A204.1 (cell line): ENCODE measurements at regions not wholly inside any gene's neighbourhood (a gene's known extent, or its start where the extent isn't known, plus 50 kb on each side); places are given as distances from the start of the nearest gene placed in this dataset.
"Not testable (repeated sequence)": the region's sequence is repeated elsewhere in the genome, so short reads cannot be mapped to it uniquely, and the experiment has no call there.

Experiments
- FAIRE-seq: peaks from 2 replicates; lab custom pipeline; 2012; peaks lifted over from hg19 to GRCh38; lab: Jason Lieb, UNC

DNA sequence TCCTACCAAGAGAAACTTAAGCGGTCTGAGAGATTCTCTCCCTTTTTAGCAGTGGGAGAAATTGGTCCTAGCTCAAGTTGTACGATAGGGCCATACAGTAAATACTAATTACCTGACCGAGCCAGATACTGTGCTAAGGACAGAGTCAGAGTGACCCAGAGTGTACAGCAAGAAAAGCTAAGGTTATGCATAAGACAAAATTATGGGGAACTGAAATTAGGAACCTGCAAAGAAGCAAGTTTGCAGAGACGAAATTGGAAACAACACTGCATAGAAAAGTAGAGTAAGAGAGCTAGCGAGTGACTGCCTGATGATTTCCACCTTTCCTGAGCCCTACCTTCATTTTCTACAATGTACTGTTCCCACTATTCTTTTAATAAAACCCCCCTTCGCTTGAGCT is 278.1 kb downstream of the NKX6-1 start:
- no peak for FAIRE-seq

DNA sequence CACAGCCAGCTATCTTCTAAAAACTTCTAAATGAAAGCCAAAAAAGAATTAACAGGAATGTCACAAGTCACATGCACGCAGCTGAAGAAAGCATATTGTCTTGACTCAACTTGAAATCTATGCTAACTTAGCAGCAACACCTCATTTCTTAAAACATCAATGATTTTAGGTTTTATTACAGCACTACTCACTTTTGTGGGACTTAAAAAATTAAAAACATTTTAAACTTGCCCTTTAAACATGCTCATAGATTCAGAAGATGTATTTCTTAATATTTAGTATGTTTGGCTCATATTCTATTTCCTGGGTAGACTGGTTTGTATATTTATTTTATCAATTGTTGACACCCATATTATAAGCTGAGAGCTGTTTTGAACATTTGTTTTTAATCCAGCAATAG is 279.4 kb downstream of the NKX6-1 start:
- FAIRE-seq: no peak

DNA sequence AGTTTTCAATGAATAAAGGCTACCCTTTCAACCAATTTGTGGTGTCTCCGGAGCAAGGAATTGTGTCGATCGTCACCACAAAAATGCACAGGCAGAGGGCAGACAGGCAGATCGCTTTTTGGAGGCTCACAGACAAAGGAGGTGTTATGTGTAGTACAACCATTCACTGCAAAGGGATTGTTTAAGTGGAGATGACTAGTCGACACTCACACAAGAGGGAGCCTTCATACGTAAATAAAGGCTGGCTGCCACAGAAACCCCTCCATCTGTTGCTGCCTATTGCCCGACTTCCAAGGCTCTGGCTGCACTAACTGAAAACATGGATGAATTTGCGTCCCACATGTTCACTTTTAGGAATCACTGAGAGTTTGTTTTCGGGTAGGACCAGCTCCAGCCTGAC is 281.1 kb downstream of the NKX6-1 start:
- FAIRE-seq: no peak

DNA sequence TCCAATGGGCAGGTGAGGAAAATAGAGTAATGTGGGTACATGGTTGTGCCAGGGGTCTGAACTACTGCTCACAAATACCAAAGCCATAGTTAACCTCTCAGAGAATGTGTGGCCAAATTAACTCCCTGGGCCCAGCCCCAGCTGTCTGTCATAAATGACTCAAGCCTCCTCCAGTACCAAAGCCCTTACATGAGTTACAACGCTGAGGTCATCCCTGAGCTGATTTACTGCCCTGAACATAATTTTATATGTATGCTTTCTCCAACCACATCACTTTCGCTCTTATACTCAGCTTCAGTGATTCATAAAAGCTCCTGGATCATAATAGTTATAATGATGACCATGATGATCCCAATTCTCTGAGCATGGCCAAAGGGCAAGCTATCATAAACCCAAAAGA is 283.9 kb downstream of the NKX6-1 start:
- FAIRE-seq: no peak

DNA sequence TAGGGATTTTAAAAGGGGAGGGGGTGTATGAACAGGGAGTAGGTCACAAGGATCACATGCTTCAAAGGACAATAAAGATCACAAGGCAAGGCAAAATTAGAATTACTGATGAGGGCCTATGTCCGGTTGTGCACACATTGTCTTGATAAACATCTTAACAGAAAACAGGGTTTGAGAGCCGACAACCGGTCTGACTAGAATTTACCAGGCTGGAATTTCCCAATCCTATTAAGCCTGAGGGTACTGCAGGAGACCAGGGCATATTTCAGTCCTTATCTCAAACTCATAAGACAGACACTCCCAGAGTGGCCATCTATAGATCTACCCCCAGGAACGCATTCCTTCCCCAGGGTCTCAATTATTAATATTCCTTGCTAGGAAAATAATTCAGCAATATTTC is 292.9 kb downstream of the NKX6-1 start:
- not testable (repeated sequence) for FAIRE-seq

DNA sequence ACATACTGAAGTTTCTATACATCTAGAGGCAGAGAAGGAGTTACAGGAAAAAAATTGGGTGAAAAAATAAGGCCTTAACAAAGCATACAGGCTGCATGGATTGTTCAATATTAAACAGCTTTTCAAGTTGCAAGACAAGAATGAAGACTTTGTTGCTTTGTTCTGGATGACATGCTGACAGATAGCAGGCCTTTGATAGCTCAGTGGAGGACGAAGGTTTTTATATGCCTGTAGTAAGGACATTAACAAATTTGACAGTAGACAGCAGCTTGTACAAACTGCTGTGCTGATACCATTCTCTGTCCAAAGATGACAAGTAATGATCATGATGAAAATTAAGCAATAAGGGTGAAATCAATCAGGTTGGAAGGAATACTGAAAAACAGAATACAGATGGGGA is 309.9 kb downstream of the NKX6-1 start:
- no peak for FAIRE-seq

DNA sequence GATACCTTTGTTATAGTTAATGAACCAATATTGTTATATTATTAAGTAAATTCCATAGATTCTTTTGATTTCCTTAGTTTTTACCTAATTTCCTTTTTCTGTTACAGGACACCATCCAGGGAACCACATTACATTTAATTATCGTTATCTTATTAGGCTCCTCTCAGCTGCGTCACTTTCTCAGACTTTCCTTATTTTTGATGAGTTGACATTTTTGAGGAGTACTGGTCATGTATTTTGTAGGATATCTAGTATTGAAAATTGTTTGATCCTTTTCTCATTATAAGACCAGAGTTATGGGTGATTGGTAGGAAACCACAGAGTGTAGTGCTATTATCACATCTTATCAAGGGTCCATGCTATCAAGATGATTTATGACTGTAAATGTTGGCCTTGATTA is 319.7 kb downstream of the NKX6-1 start:
- FAIRE-seq: no peak

DNA sequence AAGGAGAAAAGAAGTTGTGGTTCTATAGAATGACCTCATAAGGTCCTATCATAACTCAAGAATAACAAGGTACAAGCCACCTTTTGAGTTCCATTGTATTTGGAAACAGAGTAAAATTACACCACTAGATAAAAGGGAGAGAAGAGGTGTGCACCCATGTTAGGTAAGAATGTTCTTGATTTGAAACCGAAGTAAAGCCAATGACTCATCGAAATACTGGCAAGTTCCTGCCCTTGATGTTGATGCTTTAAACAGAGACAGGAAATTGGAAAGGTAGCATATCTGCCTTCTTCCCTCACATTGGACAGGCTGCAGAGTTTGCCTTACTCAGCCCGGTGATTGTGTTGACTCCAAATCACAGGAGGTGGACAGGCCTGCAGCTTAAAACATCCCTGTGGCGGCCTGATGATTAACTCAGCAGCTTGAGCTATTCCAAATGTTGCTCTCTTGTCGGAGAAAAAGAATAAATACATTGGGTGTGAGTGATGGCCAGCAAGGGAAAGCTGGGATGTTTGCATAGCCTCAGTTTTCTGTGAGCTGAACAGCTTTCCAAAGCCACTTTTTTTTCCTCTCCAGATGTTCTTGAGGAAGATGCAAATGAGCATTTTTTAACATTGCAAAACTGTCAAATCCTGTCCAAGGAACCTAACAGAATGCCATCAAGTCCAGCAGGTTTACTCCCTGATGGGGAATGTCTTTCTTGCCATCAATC is 321.1 kb downstream of the NKX6-1 start:
- FAIRE-seq: no peak

DNA sequence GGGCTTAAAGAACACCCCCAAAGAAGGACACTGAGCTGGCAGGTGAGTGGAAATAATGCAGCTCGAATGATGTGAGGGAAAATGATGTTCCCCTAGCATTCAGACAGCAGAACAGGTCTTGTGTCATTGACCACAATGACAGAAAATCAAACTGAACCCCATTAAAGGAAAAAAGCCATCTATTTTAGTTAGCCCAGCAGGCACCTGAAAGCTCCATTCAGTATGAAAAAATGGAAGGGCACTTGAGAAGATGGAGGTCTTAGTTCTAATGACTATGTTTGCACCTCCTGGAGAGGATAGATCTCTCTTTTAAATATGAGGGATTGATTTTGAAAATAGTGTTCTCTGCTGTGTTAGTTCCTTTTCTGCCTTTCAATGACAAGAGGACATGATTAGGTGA is 323.1 kb downstream of the NKX6-1 start:
- no peak for FAIRE-seq

DNA sequence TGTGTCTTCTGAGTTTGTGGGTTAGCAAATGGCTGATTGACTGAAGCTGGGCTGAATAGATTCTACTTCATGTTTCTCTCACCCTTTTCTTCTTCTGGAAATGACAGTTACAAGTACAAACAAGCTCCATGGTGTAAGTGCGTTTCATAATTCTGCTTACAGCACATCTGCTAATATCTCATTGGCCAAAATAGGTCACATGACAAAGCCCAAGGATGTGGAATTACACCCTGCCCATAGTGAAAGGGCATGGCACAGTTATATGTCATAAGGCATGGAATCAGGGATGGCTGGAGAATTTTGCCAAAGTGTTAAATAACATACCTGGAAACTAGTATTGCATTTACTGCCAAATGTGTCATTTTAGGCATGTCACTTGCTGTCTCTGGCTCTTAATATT is 327.2 kb downstream of the NKX6-1 start:
- no peak for FAIRE-seq

DNA sequence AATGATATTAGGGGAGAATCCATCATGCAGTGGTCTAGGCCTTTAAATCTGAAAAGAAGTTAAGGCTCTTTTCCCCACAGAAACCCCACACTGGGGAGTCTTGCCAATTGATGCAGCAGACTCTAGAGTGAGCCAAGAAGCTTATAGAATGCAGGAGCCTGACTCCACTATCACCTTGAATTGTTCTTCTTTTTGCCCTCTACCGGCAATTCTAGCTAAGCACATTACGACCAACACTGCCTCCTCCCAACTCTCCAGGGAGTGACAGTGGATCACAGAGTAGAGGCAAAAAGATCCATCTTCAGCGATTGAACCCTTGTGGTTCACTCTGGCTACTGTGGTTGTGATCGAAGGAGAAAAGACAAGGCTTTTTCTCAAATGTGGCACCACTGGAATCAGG is 331.5 kb downstream of the NKX6-1 start:
- FAIRE-seq: no peak

DNA sequence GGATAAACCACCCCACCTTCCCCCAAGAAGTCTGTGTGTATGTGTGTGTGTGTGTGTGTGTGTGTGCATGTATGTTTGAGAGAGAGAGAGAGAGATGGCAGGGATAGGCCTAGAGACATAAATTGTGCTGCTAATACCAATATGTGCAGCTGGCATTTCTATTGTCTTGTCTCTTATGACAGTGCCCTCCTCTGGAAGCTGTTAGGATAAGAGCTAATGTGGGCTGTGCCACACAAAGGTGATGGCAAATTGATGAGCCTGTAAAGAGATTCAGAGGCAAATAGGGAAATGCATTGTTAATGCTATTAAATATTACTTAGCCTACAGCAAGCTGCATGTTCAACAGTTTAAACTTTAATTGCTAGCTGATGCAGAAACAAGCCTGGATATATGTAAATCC is 332.0 kb downstream of the NKX6-1 start:
- no peak for FAIRE-seq

DNA sequence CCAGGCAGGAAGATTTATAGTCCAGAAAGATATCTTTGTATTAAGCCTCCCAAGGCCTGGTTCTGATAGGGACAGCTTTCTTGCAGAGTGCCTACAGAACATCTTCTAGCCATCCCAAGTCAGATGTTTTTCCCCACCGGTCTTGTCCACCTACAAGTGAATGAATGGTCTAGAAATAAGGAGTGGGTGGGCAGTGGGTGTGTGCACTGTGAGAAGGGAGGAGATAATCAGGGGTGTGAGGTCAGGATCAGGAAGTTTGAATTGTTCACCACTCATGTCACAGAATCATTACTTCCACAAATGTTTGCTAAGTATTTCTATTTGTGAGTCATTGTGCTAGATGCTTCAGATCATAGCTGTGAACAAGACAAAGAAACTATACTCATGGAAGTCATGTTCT is 332.6 kb downstream of the NKX6-1 start:
- FAIRE-seq: no peak

DNA sequence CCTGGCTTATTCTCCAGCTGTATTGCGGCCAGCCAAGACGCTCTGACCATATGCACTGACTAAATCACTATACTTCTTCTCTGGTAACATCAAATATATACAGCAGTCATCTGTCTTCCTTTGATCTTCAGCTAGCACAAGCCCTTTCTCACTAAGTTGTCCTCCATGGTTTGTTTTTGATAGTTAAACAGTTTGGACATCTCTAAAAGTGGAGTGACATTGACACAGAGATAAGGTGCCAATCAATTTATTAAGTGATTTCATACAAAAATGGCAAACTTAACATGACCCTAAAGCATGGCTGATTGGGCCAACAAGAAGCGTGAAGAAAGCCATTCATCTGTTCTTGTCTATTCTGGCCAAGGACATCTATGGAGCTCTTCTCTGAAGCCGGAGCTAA is 334.9 kb downstream of the NKX6-1 start:
- FAIRE-seq: no peak

DNA sequence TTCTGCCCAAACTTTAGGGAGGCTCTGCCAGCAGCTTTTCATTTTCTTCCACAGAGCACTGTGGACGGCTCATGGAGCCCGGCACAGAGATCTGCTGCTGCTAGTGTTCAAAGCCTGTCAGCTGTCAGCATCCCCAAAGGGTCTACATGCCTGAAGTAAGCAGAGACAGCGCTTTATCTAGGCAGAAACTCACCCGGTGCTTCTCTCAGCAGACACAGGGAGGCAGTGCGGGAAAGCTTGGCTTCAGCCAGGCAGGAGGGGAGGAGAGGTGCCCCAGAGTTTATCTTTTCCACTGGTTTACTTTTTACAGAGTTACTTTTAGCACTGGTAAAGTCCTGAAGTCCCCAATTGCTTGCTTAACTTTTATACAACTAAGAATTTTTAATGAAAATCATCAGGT is 339.3 kb downstream of the NKX6-1 start:
- FAIRE-seq: no peak

DNA sequence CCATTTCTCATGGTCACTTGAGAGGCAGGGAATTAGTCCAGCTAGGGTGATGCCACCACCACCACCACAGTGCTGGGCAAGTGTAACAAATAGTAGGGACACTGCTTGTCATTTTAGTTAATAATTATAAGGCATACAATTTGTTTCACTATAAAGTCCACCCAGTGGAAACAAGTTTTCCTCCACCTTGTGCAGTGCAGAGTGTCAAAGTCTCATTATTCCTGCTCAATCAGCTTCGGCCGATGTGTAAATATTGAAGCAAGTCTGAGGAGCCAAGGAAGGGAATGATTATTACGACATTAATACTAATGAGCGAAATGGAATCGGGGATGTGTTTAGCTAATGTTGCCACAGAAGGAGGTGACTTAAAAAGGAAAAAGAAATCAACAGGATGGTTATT is 340.4 kb downstream of the NKX6-1 start:
- no peak for FAIRE-seq

DNA sequence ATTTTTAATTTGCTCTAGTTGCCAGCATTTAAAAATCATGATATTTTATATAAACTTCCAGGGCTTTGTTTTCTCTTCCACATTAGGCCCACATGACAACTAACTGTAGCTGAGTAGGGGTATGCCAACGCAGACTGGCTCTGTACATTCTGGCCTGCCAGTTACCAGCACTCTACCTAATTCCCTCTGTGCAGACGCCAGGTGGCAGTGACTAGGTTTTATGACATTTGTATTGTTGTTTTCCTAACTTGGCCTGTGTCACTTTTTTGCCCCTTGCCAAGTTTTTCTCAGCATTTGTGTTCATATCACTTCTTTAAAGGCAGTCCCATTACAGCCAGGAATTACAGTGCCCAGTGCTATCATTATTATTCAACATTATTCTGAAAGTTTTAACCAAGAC is 347.5 kb downstream of the NKX6-1 start:
- no peak for FAIRE-seq

DNA sequence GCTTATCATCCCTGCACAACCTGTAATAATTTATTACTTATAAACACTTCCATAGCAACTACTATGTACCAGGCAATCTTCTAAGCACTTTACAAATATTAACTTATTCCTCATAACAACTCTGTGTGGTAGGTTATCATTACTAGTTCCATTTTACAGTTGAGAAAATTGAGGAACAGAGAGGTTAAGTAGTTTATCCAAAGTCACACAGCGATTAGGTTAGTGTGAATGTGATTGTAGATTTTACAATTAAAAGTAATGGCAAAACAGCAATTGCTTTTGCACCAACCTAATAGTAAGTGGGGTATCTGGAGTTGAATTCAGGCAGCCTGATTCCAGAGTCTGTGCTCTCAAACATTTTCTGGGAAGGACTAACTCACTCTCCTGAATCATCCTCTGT is 348.9 kb downstream of the NKX6-1 start:
- no peak for FAIRE-seq

DNA sequence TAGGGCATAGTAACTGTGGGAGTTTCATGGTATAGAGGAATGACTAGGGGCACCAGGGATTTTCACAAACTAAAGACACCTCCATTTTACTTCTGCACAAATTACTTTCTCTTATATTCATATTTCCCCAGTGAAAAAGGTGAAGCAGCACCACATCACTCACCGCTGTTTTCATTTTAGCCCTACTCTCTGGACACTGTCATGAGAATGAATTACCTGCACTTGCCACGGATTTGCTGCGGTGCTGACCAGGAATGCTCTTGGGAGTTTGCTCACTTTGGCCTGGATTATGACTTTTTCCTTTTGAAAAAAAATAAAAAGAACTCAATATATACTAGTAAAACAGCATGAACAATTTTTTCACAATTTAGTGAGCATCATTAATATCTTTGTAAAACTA is 351.3 kb downstream of the NKX6-1 start:
- no peak for FAIRE-seq

DNA sequence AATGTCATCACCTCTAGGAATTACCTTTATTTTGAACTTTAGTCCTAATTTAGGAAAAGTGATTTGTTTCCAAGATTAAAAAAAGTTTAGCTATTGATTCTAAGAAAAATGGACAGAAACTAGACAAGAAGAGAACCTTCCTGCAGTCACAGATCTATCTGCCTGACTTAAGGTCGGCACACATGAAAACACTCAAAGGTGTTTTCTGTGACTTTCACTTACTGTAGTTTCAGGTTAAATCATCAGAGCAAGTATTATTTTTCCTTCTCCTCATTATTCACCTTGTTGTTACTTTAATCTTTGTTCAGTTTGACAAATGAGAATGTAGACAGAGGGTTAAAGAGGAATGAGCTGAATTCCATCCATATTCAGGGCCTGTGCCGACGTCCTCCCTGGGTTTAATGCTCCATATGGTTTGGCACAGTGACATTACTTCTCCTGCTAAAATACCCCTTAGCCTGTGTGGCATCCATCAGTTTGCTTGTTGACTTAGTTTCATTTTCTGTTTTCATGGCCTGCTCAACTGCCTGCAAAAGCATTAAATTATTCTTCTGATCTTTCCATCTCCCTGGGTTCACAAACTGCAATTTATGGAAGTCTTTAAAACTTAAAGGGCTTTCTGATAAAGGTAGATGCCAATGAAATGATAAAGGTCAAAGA is 352.7 kb downstream of the NKX6-1 start:
- no peak for FAIRE-seq

DNA sequence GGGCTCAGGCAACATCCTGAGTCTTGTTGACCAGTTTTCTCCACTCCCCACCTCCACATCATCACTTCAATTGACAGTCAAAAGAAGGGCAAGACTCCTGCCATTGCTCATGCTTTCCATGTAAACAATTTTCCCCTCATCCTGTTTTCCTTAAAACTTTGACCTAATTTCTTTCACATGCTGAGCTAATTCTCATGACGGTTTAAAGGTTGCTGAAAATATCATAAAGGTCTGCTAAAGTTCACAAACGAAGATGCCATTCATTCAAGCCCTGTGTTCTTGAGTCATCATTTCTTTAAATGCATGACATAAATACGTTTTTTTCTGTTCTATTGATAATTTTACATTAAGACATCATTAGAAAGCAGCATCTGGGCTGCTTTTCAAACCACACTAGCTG is 353.9 kb downstream of the NKX6-1 start:
- no peak for FAIRE-seq

DNA sequence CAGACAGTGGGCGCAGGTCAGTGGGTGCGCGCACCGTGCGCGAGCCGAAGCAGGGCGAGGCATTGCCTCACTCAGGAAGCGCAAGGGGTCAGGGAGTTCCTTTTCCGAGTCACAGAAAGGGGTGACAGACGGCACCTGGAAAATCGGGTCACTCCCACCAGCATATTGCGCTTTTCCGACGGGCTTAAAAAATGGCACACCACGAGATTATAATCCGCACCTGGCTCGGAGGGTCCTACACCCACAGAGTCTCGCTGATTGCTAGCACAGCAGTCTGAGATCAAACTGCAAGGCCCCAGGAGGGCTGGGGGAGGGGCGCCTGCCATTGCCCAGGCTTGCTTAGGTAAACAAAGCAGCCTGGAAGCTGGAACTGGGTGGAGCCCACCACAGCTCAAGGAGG is 372.2 kb downstream of the NKX6-1 start:
- not testable (repeated sequence) for FAIRE-seq

DNA sequence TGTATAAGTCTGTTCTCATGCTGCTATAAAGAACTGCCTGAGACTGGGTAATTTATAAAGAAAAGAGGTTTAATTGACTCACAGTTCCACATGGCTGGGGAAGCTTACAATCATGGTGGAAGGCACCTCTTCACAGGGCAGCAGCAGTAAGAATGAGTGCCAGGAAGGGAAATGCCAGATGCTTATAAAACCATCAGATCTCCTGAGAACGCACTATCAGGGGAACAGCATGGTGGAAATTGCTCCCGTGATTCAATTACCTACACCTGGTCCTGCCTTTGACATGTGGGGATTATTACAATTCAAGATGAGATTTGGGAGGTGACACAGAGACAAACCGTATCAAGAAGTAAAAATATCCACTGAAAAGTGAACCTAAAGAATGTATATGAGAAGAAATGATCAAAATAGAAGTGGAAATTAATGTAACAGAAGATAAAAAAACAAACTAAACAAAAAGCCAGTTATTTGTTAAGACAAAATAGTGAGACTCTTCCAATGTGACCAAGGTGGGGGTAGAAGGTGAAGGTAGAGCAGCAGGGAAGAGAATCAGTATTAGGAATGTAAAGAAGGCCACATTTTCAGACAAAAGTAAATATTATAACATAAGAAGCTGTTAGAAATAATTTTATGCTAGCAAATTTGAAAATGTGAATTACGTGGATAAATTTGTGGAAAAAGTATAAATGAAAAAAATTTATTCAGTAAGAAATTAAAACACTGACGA is 372.9 kb downstream of the NKX6-1 start:
- FAIRE-seq: no peak

DNA sequence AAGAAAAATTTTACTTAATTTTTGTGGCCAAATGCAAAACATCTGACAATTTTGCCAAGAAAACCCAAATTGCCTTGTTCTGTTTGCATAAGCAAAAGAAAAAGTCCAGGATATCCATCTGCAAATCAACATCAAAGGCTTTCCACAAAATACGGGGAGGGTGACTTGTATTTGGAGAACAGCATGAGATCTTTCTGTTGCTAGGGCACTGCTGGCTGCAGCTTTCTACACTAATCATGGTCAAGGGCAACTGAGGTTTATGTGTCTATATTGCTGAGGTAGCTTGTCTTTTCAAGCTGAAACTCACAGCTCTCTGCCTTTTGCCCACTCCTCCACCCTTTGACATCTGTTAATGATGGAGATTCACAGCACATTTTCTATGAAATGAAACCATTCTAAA is 389.1 kb downstream of the NKX6-1 start:
- no peak for FAIRE-seq
